ENCODE measurements at regions not wholly inside any gene's neighbourhood (a gene's known extent, or its start where the extent isn't known, plus 50 kb on each side); places are given as distances from the start of the nearest gene placed in this dataset.

DNA sequence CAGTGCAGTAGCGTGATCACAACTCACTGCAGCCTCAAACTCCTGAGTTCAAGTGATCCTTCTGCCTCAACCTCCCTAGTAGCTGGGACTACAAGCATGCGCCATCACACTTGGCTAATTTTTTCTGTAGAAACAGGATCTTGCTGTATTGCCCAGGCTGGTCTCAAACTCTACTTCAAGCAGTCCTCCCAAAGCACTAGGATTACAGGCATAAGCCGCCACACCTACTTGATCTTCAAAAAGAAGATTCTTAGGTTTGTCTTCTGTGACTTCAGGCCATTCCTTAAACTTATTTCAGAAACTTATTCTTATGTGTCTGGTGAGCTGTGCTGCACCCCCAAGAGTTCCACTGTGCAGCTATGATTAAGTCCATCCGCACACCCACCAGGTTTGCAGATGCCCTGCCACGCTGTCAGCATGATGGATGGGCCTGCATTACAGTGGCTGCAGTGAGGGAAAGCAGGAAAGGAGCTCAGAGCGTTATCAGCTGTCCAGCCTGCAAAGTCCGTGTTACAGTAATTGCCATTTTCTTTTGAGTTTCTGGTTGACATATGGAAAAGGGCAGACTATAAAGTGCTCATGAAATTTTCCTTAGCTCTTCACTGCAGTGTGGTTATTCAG lies 146.6 kb downstream of the AASDH start:
- DNase-seq = no peak

GRCh38 chr4:56238251-56238650 lies 149.0 kb downstream of the AASDH start:
- no peak for DNase-seq

DNA sequence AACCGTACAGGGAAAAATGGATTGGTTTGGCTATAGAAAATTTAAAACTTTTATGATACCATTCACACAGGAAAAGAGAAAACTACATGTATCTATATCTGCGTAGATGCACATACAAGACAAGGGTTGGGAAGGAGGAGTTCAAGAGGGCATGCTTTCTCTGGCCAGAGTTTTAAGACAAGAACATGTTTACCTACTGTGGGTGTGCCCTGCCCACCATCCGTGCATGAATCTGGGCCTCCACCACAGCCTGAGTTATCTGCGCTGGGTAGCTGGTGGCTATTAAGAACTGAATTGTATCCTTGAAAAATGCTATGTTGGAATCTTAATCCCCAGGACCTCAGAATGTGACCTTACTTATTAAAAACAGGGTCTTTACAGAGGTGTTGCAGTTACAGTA lies 151.6 kb downstream of the AASDH start:
- DNase-seq = no peak

GRCh38 chr4:56235011-56235410 lies 152.3 kb downstream of the AASDH start:
- DNase-seq = no peak

DNA sequence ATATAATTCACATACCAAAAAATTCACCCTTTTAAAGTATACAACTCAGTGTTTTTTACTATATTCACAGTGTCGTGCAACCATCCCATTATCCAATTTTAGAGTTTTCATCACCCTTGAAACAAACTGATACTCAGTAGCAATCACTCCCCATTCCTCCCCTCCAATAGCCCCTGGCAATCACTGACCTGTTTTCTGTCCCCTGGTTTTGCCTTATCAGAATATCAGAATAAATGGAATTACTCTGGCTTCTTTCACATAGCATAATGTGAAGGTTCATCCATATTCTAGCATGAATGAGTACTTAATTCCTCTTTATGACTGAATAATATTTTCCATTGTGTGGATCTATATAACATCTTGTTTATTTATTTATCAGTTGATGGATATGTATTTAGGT lies 153.2 kb downstream of the AASDH start:
- DNase-seq = no peak

GRCh38 chr4:56231410-56231809 lies 155.9 kb downstream of the AASDH start:
- no peak for DNase-seq

- no peak for DNase-seq
Measured at GRCh38 chr4:56229947-56230346, 157.3 kb downstream of the AASDH start.

- DNase-seq = no peak
Measured at GRCh38 chr4:56227301-56227835, 159.9 kb downstream of the AASDH start.

DNA sequence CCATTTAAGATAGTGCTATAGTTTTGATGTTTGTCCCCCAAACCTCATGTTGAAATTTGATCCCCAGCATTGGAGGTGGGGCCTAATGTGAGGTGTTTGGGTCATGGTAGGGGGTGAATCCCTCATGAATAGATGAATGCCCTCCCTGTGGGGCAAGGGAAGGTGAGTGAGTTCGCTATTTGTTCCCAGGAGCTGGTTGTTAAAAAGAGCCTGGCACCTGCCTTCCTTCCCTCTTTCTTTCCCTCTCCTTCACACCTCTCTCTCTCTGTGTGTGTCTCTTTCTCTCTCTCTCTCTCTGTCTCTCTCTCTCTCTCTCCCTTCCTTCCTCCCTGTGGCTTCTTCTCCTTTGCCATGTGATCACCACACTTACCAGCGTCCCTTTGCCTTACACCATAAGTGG lies 160.7 kb downstream of the AASDH start:
- DNase-seq = no peak

GRCh38 chr4:56224641-56225040 lies 162.7 kb downstream of the AASDH start:
- DNase-seq = no peak

- DNase-seq = no peak
Measured at GRCh38 chr4:56222514-56222913, 164.8 kb downstream of the AASDH start.

- no peak for DNase-seq
Measured at GRCh38 chr4:56220261-56220660, 167.0 kb downstream of the AASDH start.

DNA sequence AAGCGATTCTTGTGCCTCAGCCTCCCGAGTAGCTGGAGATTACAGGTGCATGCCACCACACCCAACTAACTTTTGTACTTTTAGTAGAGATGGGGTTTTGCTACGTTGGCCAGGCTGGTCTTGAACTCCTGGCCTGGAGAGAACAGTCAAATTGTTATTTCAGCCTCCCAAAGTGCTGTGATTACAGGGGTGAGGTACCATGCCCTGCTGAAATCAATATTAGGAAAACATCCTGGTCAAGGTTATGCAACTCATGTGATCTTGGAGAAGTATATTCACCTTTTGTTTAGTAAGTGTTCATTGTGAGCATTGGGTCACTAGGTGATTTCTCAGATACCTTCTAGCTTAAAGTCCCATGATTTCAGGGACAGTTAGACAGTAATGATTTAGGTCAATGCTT lies 167.8 kb downstream of the AASDH start:
- DNase-seq = no peak

GRCh38 chr4:56218230-56218895 lies 168.9 kb downstream of the AASDH start:
- DNase-seq = no peak

DNA sequence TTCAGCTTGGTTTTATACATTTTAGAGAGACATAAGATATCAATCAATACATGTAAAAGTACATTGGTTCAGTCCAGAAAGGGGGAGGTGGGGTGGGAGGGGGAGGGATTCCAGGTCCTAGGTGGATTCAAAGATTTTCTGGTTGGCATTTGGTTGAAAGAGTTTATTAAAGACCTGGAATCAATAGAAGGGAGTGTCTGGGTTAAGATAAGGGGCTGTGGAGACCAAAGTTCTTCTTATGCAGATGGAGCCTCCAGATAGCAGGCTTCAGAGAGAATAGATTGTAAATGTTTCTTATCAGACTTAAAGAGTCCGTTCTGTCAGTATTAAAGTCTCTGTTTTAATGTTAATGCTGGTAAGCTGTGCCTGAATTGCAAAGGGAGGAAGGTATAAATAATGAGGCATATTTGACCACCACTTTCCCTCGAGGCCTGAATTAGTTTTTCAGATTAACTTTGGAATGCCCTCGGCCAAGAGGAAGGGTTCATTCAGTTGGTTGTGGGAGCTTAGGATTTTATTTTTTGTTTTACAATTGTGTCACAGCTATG lies 169.9 kb downstream of the AASDH start:
- no peak for DNase-seq

DNA sequence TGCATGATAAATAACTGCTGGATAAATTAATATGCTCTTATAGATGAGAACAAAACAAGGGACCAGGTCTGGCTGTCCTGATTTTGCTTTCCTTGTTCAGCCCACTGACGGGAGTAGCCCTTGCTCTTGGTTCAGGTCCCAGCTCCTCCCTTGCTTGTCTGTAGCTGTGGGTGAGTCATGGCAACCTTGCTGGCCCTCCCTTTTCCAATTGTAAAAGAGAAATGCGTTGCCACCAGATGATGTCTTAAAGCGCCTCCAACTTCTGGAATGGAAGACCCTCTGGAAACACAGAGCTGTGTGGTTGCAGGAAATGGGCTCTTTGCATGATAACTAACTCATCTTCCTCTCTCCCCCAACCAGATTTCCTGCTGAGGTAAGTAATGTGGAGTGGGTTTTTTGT lies 171.4 kb downstream of the AASDH start:
- no peak for DNase-seq

GRCh38 chr4:56215141-56215783 lies 172.0 kb downstream of the AASDH start:
- no peak for DNase-seq

- no peak for DNase-seq
Measured at GRCh38 chr4:56213543-56213942, 173.7 kb downstream of the AASDH start.

DNA sequence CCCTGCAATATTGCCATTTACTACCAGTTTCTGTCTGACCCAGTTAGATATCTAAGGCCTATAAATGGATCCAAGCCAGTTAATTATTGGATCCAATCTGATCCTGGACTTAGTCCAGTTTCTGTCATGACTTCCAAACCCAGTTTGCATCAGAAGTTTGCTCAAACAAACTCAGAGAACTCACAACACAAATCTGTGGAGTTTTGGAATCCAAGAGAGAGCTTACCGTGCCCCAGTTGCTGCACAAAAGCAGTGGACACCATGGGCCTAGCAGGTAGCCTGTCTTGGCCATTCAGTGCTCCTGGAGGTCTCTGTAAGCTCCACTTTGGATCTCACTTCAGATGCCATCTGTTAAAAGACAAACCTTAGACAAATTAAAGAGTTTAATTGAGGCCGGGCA lies 174.5 kb downstream of the AASDH start:
- DNase-seq = no peak

DNA sequence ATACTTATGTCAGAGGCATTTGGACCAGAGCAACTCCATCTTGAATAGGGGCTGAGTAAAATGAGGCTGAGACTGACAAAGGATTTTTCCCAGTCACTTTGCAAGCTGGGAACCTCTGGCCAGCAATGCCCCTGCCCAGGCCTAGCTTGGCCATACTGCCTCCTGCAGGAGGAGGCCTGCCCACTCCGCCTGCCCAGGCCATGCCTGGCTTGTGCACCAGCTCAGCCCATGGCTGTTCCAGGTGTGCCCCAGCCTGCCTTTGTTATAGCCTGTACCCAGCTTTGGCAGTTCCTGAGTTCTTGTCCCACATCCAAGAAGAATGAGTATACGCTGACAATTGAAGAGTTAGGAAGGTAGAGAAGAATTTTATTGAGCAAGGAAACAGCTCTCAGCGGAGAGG lies 176.1 kb downstream of the AASDH start:
- DNase-seq = no peak

DNA sequence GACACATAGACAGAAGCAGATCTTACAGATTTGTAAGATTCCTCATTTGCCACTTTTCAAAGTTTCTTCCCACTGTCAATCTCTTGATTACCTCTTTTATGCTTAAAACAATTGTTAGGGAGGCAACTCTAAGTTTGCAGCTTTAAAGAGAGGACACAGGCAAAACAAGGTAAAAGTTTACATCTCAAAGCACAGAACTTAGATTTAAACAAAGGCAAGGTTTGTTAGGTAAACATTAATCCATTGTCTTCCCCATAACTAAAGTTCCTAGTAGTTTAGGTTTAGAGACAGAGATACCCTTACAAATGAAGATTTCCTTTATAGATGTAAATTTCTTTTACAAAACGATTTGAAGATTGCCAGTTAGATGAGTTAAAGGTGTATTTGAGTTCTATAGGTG lies 176.9 kb downstream of the AASDH start:
- DNase-seq = no peak

- no peak for DNase-seq
Measured at GRCh38 chr4:56209767-56210166, 177.5 kb downstream of the AASDH start.

- no peak for DNase-seq
Measured at GRCh38 chr4:56208103-56208502, 179.2 kb downstream of the AASDH start.

DNA sequence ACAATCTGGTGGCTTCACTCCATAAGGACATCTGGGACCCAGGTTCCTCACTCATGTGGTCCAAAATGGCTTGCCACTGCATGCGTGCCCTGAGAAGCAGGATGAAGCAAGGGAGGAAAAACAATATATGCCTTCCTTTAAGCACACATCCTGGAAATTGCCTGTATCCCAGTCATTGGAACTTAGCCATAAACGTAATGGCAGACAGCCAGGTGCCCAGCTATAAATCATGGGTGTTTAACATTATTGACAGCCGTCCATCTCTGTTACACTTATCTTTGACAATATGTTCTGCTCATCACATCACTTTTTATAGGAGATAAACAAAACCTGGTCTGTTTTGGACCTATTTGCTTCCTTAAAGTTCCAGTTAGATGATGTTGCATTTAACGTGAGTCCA lies 181.0 kb downstream of the AASDH start:
- DNase-seq = no peak
